ENCODE measurements at regions not wholly inside any gene's neighbourhood (a gene's known extent, or its start where the extent isn't known, plus 50 kb on each side); places are given as distances from the start of the nearest gene placed in this dataset.

DNA sequence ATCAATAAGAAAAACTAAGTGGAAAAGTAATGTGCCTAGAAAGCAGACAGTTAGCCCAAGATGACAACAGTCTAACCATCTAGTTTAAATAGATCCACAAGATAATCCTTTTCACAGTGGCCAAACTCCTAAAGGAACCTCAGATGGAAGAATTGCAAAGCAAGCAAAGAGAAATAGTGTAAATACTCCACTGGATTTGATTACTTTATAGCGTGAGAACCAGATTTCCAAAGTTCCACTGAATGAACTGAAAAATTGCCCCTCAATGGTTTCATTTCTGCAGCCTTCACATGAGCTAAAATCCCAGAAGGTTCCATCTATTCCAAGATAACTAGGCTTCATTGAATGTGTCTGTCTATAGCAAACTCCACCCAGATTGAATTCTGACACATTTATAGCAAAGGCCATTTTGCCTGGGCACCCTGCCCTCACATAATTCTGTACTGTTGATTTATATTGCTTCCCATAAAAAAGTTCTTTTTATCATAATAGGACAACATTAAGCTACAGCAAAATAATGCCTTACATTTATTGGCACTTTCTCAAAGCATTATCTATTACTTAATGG is 129.7 kb upstream of the THBS1 start:
- no peaks in the 10 kb centered on the region for H3K27me3 ChIP-seq (ENCODE audit: low read length)

GRCh38 chr15:39451871-39452270 is 129.0 kb upstream of the THBS1 start:
- Histone ChIP-seq H2AFZ (ENCODE audit: low read depth, low read length, severe bottlenecking) (no peak overlapping the region), H3K27me3 (ENCODE audit: low read length) (no peaks in the 10 kb centered on the region), H3K27ac (ENCODE audit: low read depth, low read length) (no peak overlapping the region), H3K36me3 (ENCODE audit: low read length) (no peaks in the 10 kb centered on the region), H3K9ac (ENCODE audit: low read length) (no peak overlapping the region), H3K9me3 (ENCODE audit: insufficient read depth, low read length) (no peaks in the 10 kb centered on the region), H3K4me2 (ENCODE audit: low read depth, low read length, poor library complexity, severe bottlenecking) (no peak overlapping the region), H3K9me2 (replicated peaks; ENCODE audit: insufficient read depth, low read length) (no peaks in the 10 kb centered on the region), H3F3A (ENCODE audit: insufficient read depth) (no peaks in the 10 kb centered on the region), H3K79me2 (ENCODE audit: insufficient read depth, low read length) (no peaks in the 10 kb centered on the region), H4K20me1 (ENCODE audit: low read depth, low read length) (no peaks in the 10 kb centered on the region), H3K4me3 (ENCODE audit: insufficient read depth, low read length, poor library complexity, severe bottlenecking) (no peak overlapping the region)
- no peak for TF ChIP-seq EZH2phosphoT487 (conservative IDR thresholded peaks at IDR 0.05; ENCODE audit: low read length)
- TF ChIP-seq, protein P1, sequence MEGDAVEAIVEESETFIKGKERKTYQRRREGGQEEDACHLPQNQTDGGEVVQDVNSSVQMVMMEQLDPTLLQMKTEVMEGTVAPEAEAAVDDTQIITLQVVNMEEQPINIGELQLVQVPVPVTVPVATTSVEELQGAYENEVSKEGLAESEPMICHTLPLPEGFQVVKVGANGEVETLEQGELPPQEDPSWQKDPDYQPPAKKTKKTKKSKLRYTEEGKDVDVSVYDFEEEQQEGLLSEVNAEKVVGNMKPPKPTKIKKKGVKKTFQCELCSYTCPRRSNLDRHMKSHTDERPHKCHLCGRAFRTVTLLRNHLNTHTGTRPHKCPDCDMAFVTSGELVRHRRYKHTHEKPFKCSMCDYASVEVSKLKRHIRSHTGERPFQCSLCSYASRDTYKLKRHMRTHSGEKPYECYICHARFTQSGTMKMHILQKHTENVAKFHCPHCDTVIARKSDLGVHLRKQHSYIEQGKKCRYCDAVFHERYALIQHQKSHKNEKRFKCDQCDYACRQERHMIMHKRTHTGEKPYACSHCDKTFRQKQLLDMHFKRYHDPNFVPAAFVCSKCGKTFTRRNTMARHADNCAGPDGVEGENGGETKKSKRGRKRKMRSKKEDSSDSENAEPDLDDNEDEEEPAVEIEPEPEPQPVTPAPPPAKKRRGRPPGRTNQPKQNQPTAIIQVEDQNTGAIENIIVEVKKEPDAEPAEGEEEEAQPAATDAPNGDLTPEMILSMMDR (IDR thresholded peaks at IDR 0.05; ENCODE audit: insufficient read depth, low read length, poor library complexity, severe bottlenecking) = no peak

More for the DNA sequence above, 129.7 kb upstream of the THBS1 start:
- no peaks in the 10 kb centered on the region for H4K20me1 ChIP-seq (ENCODE audit: low read depth, low read length)
- no peak overlapping the region for H3K4me2 ChIP-seq (ENCODE audit: low read depth, low read length, poor library complexity, severe bottlenecking)
- no peaks in the 10 kb centered on the region for H3K79me2 ChIP-seq (ENCODE audit: insufficient read depth, low read length)
- no peaks in the 10 kb centered on the region for H3K36me3 ChIP-seq (ENCODE audit: low read length)
- H3K9me3 ChIP-seq (ENCODE audit: insufficient read depth, low read length) = no peaks in the 10 kb centered on the region
- H3K4me3 ChIP-seq (ENCODE audit: insufficient read depth, low read length, poor library complexity, severe bottlenecking) = no peak overlapping the region
- H3F3A ChIP-seq (ENCODE audit: insufficient read depth) = no peaks in the 10 kb centered on the region
- H3K9me2 ChIP-seq (replicated peaks; ENCODE audit: insufficient read depth, low read length) = no peaks in the 10 kb centered on the region
- no peak overlapping the region for H3K9ac ChIP-seq (ENCODE audit: low read length)
- no peak for TF ChIP-seq EZH2phosphoT487 (conservative IDR thresholded peaks at IDR 0.05; ENCODE audit: low read length)
- TF ChIP-seq, protein P1 (IDR thresholded peaks at IDR 0.05; ENCODE audit: insufficient read depth, low read length, poor library complexity, severe bottlenecking) = no peak
- H3K27ac ChIP-seq (ENCODE audit: low read depth, low read length) = no peak overlapping the region
- H2AFZ ChIP-seq (ENCODE audit: low read depth, low read length, severe bottlenecking) = no peak overlapping the region

DNA sequence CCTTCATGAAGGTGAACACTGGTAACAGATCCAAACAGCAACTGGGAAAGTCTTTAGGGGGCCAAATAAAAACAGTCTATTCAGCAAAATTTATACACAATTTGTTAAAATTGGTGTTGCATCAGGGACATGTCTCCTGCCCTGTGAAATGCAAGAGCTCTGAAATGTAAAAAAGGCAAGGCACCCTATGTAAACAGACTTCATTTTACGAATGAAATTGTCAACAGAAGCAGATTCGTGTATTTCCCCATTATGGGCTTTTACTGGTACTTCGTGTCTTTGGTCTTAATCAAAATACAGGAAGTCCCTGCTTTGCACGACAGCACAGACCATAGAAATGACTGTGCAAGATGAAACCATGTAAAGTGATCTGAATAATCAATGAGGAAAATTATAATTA is 127.3 kb upstream of the THBS1 start:
- H3K4me3 ChIP-seq (ENCODE audit: insufficient read depth, low read length, poor library complexity, severe bottlenecking) = no peak overlapping the region
- H3K79me2 ChIP-seq (ENCODE audit: insufficient read depth, low read length) = no peaks in the 10 kb centered on the region
- H3K9me2 ChIP-seq (replicated peaks; ENCODE audit: insufficient read depth, low read length) = no peaks in the 10 kb centered on the region
- TF ChIP-seq, protein P1 (IDR thresholded peaks at IDR 0.05; ENCODE audit: insufficient read depth, low read length, poor library complexity, severe bottlenecking) = no peak
- TF ChIP-seq EZH2phosphoT487 (conservative IDR thresholded peaks at IDR 0.05; ENCODE audit: low read length) = no peak
- no peak overlapping the region for H3K27ac ChIP-seq (ENCODE audit: low read depth, low read length)
- H3K9ac ChIP-seq (ENCODE audit: low read length) = no peak overlapping the region
- no peaks in the 10 kb centered on the region for H4K20me1 ChIP-seq (ENCODE audit: low read depth, low read length)
- H2AFZ ChIP-seq (ENCODE audit: low read depth, low read length, severe bottlenecking) = no peak overlapping the region
- no peaks in the 10 kb centered on the region for H3K9me3 ChIP-seq (ENCODE audit: insufficient read depth, low read length)
- no peaks in the 10 kb centered on the region for H3F3A ChIP-seq (ENCODE audit: insufficient read depth)
- H3K27me3 ChIP-seq (ENCODE audit: low read length) = no peaks in the 10 kb centered on the region
- no peak overlapping the region for H3K4me2 ChIP-seq (ENCODE audit: low read depth, low read length, poor library complexity, severe bottlenecking)
- no peaks in the 10 kb centered on the region for H3K36me3 ChIP-seq (ENCODE audit: low read length)

Data from SU-DHL-6 (cell line).